Fibroblast of lung (primary cell): ENCODE measurements at regions not wholly inside any gene's neighbourhood (a gene's known extent, or its start where the extent isn't known, plus 50 kb on each side); places are given as distances from the start of the nearest gene placed in this dataset.

Experiments used
- CTCF ChIP-seq, 2 donors: IDR thresholded peaks in 1 of 2; conservative IDR thresholded peaks in 1 of 2; 1 replicate in 1 of 2; 2 replicates in 1 of 2; pipeline ENCODE4 v1.5.1; 2011 to 2012; ENCODE audit warnings: low read length in 2 of 2, control low read depth in 1 of 2, inconsistent platforms in 1 of 2, low read depth in 1 of 2, mild to moderate bottlenecking in 1 of 2
- EZH2 ChIP-seq: IDR thresholded peaks from 2 replicates; pipeline ENCODE4 v1.5.1; 2012; ENCODE audit warnings: low read length, control low read depth, mild to moderate bottlenecking; ENCODE audit errors: missing control alignments

GRCh38 chr1:29971703-29972102 lies 735.4 kb downstream of the PTPRU start:
- TF ChIP-seq CTCF (conservative IDR thresholded peaks at IDR 0.05 in 1 of 2, IDR thresholded peaks at IDR 0.05 in 1 of 2; ENCODE audit: low read depth in 1 of 2, low read length in 2 of 2) (no peak), EZH2 (no peak)
